Esophagus squamous epithelium (tissue), 4 donors: ENCODE measurements at regions not wholly inside any gene's neighbourhood (a gene's known extent, or its start where the extent isn't known, plus 50 kb on each side); places are given as distances from the start of the nearest gene placed in this dataset.

Experiments
- CTCF ChIP-seq, 6 experiments: fragments of 450-650 bp in 4 of 6; fragments of 200-600 bp in 2 of 6; sonication (generic) in 2 of 6; IDR thresholded peaks; one replicate each; pipeline ENCODE4 v1.5.1; 2016 to 2019; ENCODE audit warnings: antibody characterized with exemption in 6 of 6, mild to moderate bottlenecking in 4 of 6, moderate library complexity in 4 of 6
- POLR2A ChIP-seq, 4 donors: fragments of 450-650 bp; IDR thresholded peaks; one replicate each; pipeline ENCODE4 v1.6.1; 2017; ENCODE audit warnings: antibody characterized with exemption in 4 of 4, mild to moderate bottlenecking in 4 of 4, moderate library complexity in 3 of 4

DNA sequence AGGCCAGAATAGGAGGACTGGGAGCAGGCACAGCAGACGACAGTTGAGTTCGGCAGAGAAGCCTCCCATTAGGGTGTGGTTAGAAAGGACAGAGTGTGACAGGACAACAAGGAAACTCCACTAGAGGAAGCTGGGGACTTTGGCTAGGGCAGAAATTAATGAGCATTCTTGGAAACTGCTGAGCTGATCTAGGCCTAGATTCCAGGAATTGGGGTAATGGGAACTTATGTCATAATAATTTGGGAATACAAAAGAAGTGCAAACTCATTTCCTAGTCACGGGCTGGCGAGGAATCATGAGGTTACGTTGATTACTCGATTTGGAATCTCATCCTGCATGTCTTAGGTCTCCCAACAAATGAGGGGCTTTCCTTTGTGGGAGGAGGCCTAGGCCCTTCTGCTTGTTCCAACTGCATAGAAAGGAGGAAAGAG lies 144.6 kb upstream of the RPS23 start:
- TF ChIP-seq CTCF (IDR thresholded peaks at IDR 0.05) (no peak), POLR2A (IDR thresholded peaks at IDR 0.05) (no peak)
